ENCODE measurements at regions not wholly inside any gene's neighbourhood (a gene's known extent, or its start where the extent isn't known, plus 50 kb on each side); places are given as distances from the start of the nearest gene placed in this dataset.
"Not testable (repeated sequence)": the region's sequence is repeated elsewhere in the genome, so short reads cannot be mapped to it uniquely, and the experiment has no call there.

GRCh38 chr4:165563851-165564250, 185.0 kb downstream of the CPE start:
- TF ChIP-seq CTCF (IDR thresholded peaks at IDR 0.05; ENCODE audit: partially characterized antibody, unreplicated experiment), result no peak
- Mint-ChIP-seq H3K4me3 (ENCODE audit: unreplicated experiment) (no peak overlapping the region), H3K27ac (ENCODE audit: unreplicated experiment) (no peak overlapping the region), H3K4me1 (ENCODE audit: low read depth, unreplicated experiment) (no peaks in the 10 kb centered on the region), H3K9me3 (ENCODE audit: unreplicated experiment) (no peaks in the 10 kb centered on the region), H3K27me3 (ENCODE audit: unreplicated experiment) (no peaks in the 10 kb centered on the region), H3K36me3 (ENCODE audit: unreplicated experiment) (peaks cover 8% of the 10 kb centered on the region)
- DNase-seq, result no peak

GRCh38 chr4:165569031-165569430, 190.2 kb downstream of the CPE start:
- Mint-ChIP-seq H3K27me3 (ENCODE audit: unreplicated experiment) (no peaks in the 10 kb centered on the region), H3K4me3 (ENCODE audit: unreplicated experiment) (no peak overlapping the region), H3K4me1 (ENCODE audit: low read depth, unreplicated experiment) (no peaks in the 10 kb centered on the region), H3K9me3 (ENCODE audit: unreplicated experiment) (no peaks in the 10 kb centered on the region), H3K27ac (ENCODE audit: unreplicated experiment) (no peak overlapping the region), H3K36me3 (ENCODE audit: unreplicated experiment) (no peaks in the 10 kb centered on the region)
- no peak for TF ChIP-seq CTCF (IDR thresholded peaks at IDR 0.05; ENCODE audit: partially characterized antibody, unreplicated experiment)
- DNase-seq, result no peak

GRCh38 chr4:165571476-165571875, 192.7 kb downstream of the CPE start:
- not testable (repeated sequence) for H3K36me3 Mint-ChIP-seq (ENCODE audit: unreplicated experiment); H3K4me1 Mint-ChIP-seq (ENCODE audit: low read depth, unreplicated experiment); DNase-seq; H3K27ac Mint-ChIP-seq (ENCODE audit: unreplicated experiment); H3K9me3 Mint-ChIP-seq (ENCODE audit: unreplicated experiment); H3K27me3 Mint-ChIP-seq (ENCODE audit: unreplicated experiment); H3K4me3 Mint-ChIP-seq (ENCODE audit: unreplicated experiment)

- Mint-ChIP-seq H3K27ac (ENCODE audit: unreplicated experiment) (no peak overlapping the region), H3K4me1 (ENCODE audit: low read depth, unreplicated experiment) (no peaks in the 10 kb centered on the region), H3K36me3 (ENCODE audit: unreplicated experiment) (no peaks in the 10 kb centered on the region), H3K9me3 (ENCODE audit: unreplicated experiment) (no peaks in the 10 kb centered on the region), H3K27me3 (ENCODE audit: unreplicated experiment) (no peaks in the 10 kb centered on the region), H3K4me3 (ENCODE audit: unreplicated experiment) (no peak overlapping the region)
- no peak for DNase-seq
- no peak for TF ChIP-seq CTCF (IDR thresholded peaks at IDR 0.05; ENCODE audit: partially characterized antibody, unreplicated experiment)
Measured at GRCh38 chr4:165580351-165580905, 201.6 kb downstream of the CPE start.

GRCh38 chr4:165583341-165583740, 204.5 kb downstream of the CPE start:
- no peak for TF ChIP-seq CTCF (IDR thresholded peaks at IDR 0.05; ENCODE audit: partially characterized antibody, unreplicated experiment)
- Mint-ChIP-seq H3K4me1 (ENCODE audit: low read depth, unreplicated experiment) (no peaks in the 10 kb centered on the region), H3K36me3 (ENCODE audit: unreplicated experiment) (no peaks in the 10 kb centered on the region), H3K27me3 (ENCODE audit: unreplicated experiment) (no peaks in the 10 kb centered on the region), H3K27ac (ENCODE audit: unreplicated experiment) (no peak overlapping the region), H3K9me3 (ENCODE audit: unreplicated experiment) (no peaks in the 10 kb centered on the region), H3K4me3 (ENCODE audit: unreplicated experiment) (no peak overlapping the region)
- DNase-seq, result no peak
